Colonic mucosa (tissue), 4 donors: ENCODE measurements at regions not wholly inside any gene's neighbourhood (a gene's known extent, or its start where the extent isn't known, plus 50 kb on each side); places are given as distances from the start of the nearest gene placed in this dataset.

Experiments
- DNase-seq: peaks from one replicate; pipeline ENCODE4 v3.0.0-alpha.2; 2020
- H3K27ac ChIP-seq: fragments of 200-600 bp; one replicate; pipeline ENCODE4 v1.8.0; 2021
- H3K27me3 ChIP-seq: fragments of 200-600 bp; one replicate; pipeline ENCODE4 v1.8.0; 2021
- H3K36me3 ChIP-seq: fragments of 200-600 bp; one replicate; pipeline ENCODE4 v1.8.0; 2021
- H3K4me1 ChIP-seq: fragments of 200-600 bp; one replicate; pipeline ENCODE4 v1.8.0; 2021; ENCODE audit warnings: mild to moderate bottlenecking
- H3K4me3 ChIP-seq: fragments of 200-600 bp; one replicate; pipeline ENCODE4 v1.8.0; 2021
- H3K9ac ChIP-seq, 2 donors: one replicate each; pipeline ENCODE4 v1.7.0; 2013; ENCODE audit warnings: control low read depth in 2 of 2, low read depth in 2 of 2, low read length in 2 of 2
- H3K9me3 ChIP-seq: fragments of 200-600 bp; one replicate; pipeline ENCODE4 v1.8.0; 2021
- intact Hi-C: fragments of 100-400 bp; cut with DNase I; formaldehyde crosslinking; loops from one replicate; pipeline ENCODE4 v1.14.1; 2022
- TF ChIP-seq, protein P1 (sequence below): fragments of 200-600 bp; IDR thresholded peaks from one replicate; pipeline ENCODE4 v1.8.0; 2022; ENCODE audit warnings: antibody characterized with exemption, mild to moderate bottlenecking
- donor health status: healthy.
- donor health status: DM: no; HTN: no; CAD: no.
- donor health status: DM: no; HTN: no; CAD: no.

DNA sequence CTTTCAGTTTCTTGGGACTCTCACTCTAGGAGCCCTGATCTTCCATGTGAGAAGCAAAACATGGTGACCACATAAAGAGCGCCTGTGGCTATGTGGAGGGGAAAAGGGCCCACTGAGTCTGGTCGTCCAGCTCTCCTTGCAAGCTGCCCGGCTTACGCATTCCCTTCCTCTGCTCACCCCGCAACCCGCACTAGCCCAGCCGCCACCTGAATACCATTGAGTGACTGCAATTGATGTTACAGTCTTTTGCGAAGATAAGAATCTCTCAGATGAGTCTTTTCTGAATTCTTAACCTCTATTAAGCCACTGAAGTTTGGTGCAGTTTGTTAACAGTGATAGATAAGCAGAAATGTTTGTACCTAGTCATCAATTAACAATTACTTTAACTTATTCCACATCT is 589.0 kb upstream of the DPPA4 start:
- TF ChIP-seq, protein P1, sequence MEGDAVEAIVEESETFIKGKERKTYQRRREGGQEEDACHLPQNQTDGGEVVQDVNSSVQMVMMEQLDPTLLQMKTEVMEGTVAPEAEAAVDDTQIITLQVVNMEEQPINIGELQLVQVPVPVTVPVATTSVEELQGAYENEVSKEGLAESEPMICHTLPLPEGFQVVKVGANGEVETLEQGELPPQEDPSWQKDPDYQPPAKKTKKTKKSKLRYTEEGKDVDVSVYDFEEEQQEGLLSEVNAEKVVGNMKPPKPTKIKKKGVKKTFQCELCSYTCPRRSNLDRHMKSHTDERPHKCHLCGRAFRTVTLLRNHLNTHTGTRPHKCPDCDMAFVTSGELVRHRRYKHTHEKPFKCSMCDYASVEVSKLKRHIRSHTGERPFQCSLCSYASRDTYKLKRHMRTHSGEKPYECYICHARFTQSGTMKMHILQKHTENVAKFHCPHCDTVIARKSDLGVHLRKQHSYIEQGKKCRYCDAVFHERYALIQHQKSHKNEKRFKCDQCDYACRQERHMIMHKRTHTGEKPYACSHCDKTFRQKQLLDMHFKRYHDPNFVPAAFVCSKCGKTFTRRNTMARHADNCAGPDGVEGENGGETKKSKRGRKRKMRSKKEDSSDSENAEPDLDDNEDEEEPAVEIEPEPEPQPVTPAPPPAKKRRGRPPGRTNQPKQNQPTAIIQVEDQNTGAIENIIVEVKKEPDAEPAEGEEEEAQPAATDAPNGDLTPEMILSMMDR, result no peak

DNA sequence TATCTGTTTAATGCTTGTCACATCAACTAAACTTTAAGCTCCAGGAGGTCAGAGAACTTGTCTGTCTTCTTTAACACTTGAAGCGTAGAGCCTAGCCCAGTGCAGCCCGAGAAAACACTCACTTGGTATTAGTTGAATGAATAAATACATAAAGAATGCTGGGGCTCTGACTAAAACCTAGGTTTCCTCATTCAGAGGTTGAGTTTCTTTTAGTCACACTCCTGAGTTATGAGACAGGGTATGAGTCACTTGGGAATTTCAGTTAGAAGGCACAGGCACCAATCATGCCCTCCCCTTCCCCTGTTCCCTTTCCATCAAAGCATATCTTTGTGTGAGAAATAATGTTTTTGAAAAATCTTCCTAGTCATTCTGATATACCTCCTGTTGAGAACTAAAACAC is 589.8 kb upstream of the DPPA4 start:
- no peaks in the 10 kb centered on the region for H3K4me1 ChIP-seq
- H3K9ac ChIP-seq, result no peak overlapping the region
- H3K27me3 ChIP-seq, result no peaks in the 10 kb centered on the region
- TF ChIP-seq, protein P1, result no peak
- intact Hi-C loops, result no loop called here
- H3K9me3 ChIP-seq, result no peaks in the 10 kb centered on the region
- no peak overlapping the region for H3K27ac ChIP-seq
- no peak for DNase-seq
- H3K4me3 ChIP-seq, result no peak overlapping the region
- H3K36me3 ChIP-seq, result no peaks in the 10 kb centered on the region

More for the DNA sequence above, 589.0 kb upstream of the DPPA4 start:
- H3K27ac ChIP-seq, result no peak overlapping the region
- H3K36me3 ChIP-seq, result no peaks in the 10 kb centered on the region
- H3K9me3 ChIP-seq, result no peaks in the 10 kb centered on the region
- DNase-seq, result no peak
- intact Hi-C loops, result no loop called here
- no peaks in the 10 kb centered on the region for H3K4me1 ChIP-seq
- H3K27me3 ChIP-seq, result no peaks in the 10 kb centered on the region
- no peak overlapping the region for H3K9ac ChIP-seq
- H3K4me3 ChIP-seq, result no peak overlapping the region

DNA sequence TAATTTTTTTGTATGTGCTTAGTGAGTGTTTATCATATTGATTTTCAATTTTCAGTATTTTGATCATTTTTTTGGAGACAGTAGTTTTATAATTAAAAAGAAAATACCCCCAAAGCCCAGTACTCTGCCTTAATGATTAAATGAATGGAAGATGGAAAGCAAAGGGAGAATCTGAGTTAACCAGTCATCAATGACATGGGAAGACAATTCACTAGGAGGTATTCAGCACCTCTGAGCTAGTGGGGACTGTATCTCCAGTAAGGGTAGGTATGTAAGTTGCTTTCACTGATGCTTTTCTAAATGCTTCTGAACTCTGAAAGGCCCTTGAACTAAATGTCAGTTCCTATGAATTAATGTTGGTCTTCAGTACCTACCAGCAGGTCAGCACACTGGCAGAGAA is 590.4 kb upstream of the DPPA4 start:
- no peak overlapping the region for H3K9ac ChIP-seq
- no peaks in the 10 kb centered on the region for H3K27me3 ChIP-seq
- H3K4me1 ChIP-seq, result no peaks in the 10 kb centered on the region
- TF ChIP-seq, protein P1, result no peak
- no peak overlapping the region for H3K27ac ChIP-seq
- intact Hi-C loops, result no loop called here
- H3K36me3 ChIP-seq, result no peaks in the 10 kb centered on the region
- DNase-seq, result no peak
- no peaks in the 10 kb centered on the region for H3K9me3 ChIP-seq
- H3K4me3 ChIP-seq, result no peak overlapping the region

DNA sequence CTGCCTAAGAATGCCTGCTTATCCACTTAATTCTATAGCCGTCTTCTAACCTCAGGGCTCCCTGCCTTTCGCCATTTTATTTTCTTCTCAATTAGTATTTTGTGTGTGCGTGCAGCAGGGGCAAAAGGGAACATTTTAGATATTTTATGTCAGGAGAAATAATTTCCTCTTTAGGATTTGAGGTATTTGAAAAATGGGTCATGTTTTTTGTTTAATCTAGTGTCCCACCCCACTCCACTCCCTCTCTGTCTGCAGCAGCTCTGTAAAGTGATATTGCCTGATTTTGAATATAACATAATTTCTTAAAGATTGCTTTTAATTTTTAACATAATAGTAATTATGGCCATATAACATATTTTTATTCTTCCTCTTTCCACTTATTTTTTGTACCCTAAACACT is 593.2 kb upstream of the DPPA4 start:
- no peaks in the 10 kb centered on the region for H3K36me3 ChIP-seq
- no peak overlapping the region for H3K27ac ChIP-seq
- no peaks in the 10 kb centered on the region for H3K4me1 ChIP-seq
- no peaks in the 10 kb centered on the region for H3K27me3 ChIP-seq
- DNase-seq, result no peak
- TF ChIP-seq, protein P1, result no peak
- H3K9ac ChIP-seq, result no peak overlapping the region
- no peak overlapping the region for H3K4me3 ChIP-seq
- intact Hi-C loops, result no loop called here
- no peaks in the 10 kb centered on the region for H3K9me3 ChIP-seq

DNA sequence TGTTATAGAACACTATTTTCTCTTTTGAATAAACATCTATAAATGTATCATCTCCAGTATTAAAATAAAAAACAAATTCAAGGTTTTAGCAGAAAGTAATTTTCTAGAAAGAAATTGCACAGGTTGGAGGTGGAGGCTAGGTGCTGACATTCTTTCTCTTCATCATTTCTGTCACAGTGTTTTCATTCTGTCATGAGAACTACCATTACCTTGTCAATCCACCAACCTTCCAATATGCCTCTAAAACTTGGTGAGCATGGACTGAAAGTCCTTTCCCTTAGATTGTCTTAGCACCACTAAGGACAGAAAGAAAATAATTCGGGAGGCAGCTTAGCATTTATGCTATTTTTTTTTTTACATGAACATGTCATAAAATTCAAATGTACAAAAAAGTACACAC is 596.2 kb upstream of the DPPA4 start:
- intact Hi-C loops, result no loop called here

More for the DNA sequence above, 596.2 kb upstream of the DPPA4 start:
- Histone ChIP-seq H3K4me3 (no peak overlapping the region), H3K36me3 (no peaks in the 10 kb centered on the region), H3K27me3 (no peaks in the 10 kb centered on the region), H3K27ac (no peak overlapping the region), H3K9me3 (no peaks in the 10 kb centered on the region), H3K4me1 (no peaks in the 10 kb centered on the region), H3K9ac (no peak overlapping the region)
- DNase-seq, result no peak
- TF ChIP-seq, protein P1, result no peak
